Pancreas (tissue), 10 donors: ENCODE measurements at regions not wholly inside any gene's neighbourhood (a gene's known extent, or its start where the extent isn't known, plus 50 kb on each side); places are given as distances from the start of the nearest gene placed in this dataset.

Experiments
- ATAC-seq, 4 donors: fragments of 200-7000 bp; cut with Tn5 transposase; one replicate each; pipeline versions ENCODE4 v1.8.0 to v1.9.1; 2020; ENCODE audit warnings: mild to moderate bottlenecking in 4 of 4, moderate library complexity in 4 of 4
- DNase-seq, 6 donors: peaks; one replicate each; pipeline ENCODE4 v3.0.0-alpha.2; 2020
- FAIRE-seq: peaks from 2 replicates; lab custom pipeline; 2012; peaks lifted over from hg19 to GRCh38; lab: Jason Lieb, UNC
- H3K27ac ChIP-seq, 4 donors: fragments of 200-600 bp; sonication (generic); 1 replicate in 3 of 4; 2 replicates in 1 of 4; pipeline versions ENCODE4 v1.5.0 to v1.8.0; 2020
- H3K27me3 ChIP-seq, 4 donors: fragments of 200-600 bp; one replicate each; pipeline ENCODE4 v1.8.0; 2021
- H3K36me3 ChIP-seq, 3 donors: fragments of 200-600 bp; sonication (generic) in 1 of 3; one replicate each; pipeline versions ENCODE4 v1.5.0 to v1.8.0; 2020 to 2021
- H3K4me1 ChIP-seq, 3 donors: fragments of 200-600 bp; one replicate each; pipeline ENCODE4 v1.8.0; 2021
- H3K4me3 ChIP-seq, 4 donors: fragments of 200-600 bp; sonication (generic) in 2 of 4; one replicate each; pipeline versions ENCODE4 v1.5.0 to v1.8.0; 2020 to 2021
- H3K9me3 ChIP-seq, 4 donors: fragments of 200-600 bp; one replicate each; pipeline ENCODE4 v1.8.0; 2021
- CTCF ChIP-seq, 4 donors: fragments of 200-600 bp; sonication (generic) in 3 of 4; IDR thresholded peaks; one replicate each; pipeline versions ENCODE4 v1.5.0 to v1.8.0; 2021; ENCODE audit warnings: antibody characterized with exemption in 4 of 4
- WGBS, 2 donors: extraction: QIAGEN DNeasy Blood & Tissue Kit; methylation state at CpG; one replicate each; pipeline ENCODE4 v1.1.7; 2013; 5-methylcytosine and 5-hydroxymethylcytosine counted together
- intact Hi-C, 3 donors: fragments of 100-400 bp; cut with DNase I; formaldehyde crosslinking; loops; one replicate each; pipeline versions ENCODE4 v1.11.1 to v1.14.2; 2022
- donor health status: healthy with polysubstance abuse.
- donor health status: DM: no; HTN: no; CAD: no; lungs with moderate emphysema.
- donor health status: DM: no; HTN: no; CAD: no.
- donor health status: control.
- donor health status: control.
- donor health status: Bipolar disorder and iron deficiency.
- donor health status: DM: yes; HTN: yes; CAD: no.
- donor health status: DM: no; HTN: no; CAD: no.
- donor health status: DM: no; HTN: no; CAD: no.
- donor health status: DM: yes; HTN: yes; CAD: no.

- DNase-seq (no peak), FAIRE-seq (no peak), ATAC-seq (no peak)
- no peak overlapping the region for H3K4me3 ChIP-seq
- no peak overlapping the region for H3K27ac ChIP-seq
- 31 to 37% methylated on average over 3 of the region's 3 CpGs for WGBS, 2 donors
- intact Hi-C loops = no loop called here
- no peak for TF ChIP-seq CTCF (IDR thresholded peaks at IDR 0.05)
- H3K9me3 ChIP-seq = no peaks in the 10 kb centered on the region
- no peaks in the 10 kb centered on the region for H3K4me1 ChIP-seq
- H3K36me3 ChIP-seq = no peaks in the 10 kb centered on the region
- H3K27me3 ChIP-seq = no peaks in the 10 kb centered on the region
Observed at GRCh38 chr2:222130855-222131254, 167.9 kb downstream of the PAX3 start.

- no peak overlapping the region for H3K27ac ChIP-seq
- H3K4me1 ChIP-seq = no peaks in the 10 kb centered on the region
- no peak for TF ChIP-seq CTCF (IDR thresholded peaks at IDR 0.05)
- no peak for DNase-seq
- no peaks in the 10 kb centered on the region for H3K27me3 ChIP-seq
- WGBS, 2 donors = 64 to 78% methylated on average over 6 of the region's 6 CpGs
- H3K9me3 ChIP-seq = no peaks in the 10 kb centered on the region
- no peak for ATAC-seq
- no peak overlapping the region for H3K4me3 ChIP-seq
- intact Hi-C loops = no loop called here
- no peaks in the 10 kb centered on the region for H3K36me3 ChIP-seq
- FAIRE-seq = no peak
Observed at GRCh38 chr2:222127660-222128059, 171.1 kb downstream of the PAX3 start.

GRCh38 chr2:222120933-222121332 is 177.9 kb downstream of the PAX3 start:
- DNase-seq (no peak), FAIRE-seq (no peak), ATAC-seq (no peak)
- Histone ChIP-seq H3K4me3 (no peak overlapping the region), H3K36me3 (no peaks in the 10 kb centered on the region), H3K4me1 (no peaks in the 10 kb centered on the region), H3K27me3 (peaks cover 0 to 3% (median 0%) of the 10 kb centered on the region in 4 donors), H3K27ac (no peak overlapping the region), H3K9me3 (no peaks in the 10 kb centered on the region)
- TF ChIP-seq CTCF (IDR thresholded peaks at IDR 0.05) = no peak
- intact Hi-C loops = no loop called here

GRCh38 chr2:222115296-222115695 is 183.5 kb downstream of the PAX3 start:
- no peak for FAIRE-seq
- no peak overlapping the region for H3K27ac ChIP-seq
- ATAC-seq = no peak
- no peak for DNase-seq
- 67 to 74% methylated on average over 3 of the region's 3 CpGs for WGBS, 2 donors
- H3K27me3 ChIP-seq = peaks cover 0 to 3% (median 0%) of the 10 kb centered on the region in 4 donors
- no peaks in the 10 kb centered on the region for H3K9me3 ChIP-seq
- no peaks in the 10 kb centered on the region for H3K4me1 ChIP-seq
- TF ChIP-seq CTCF (IDR thresholded peaks at IDR 0.05) = no peak
- intact Hi-C loops = no loop called here
- no peak overlapping the region for H3K4me3 ChIP-seq
- no peaks in the 10 kb centered on the region for H3K36me3 ChIP-seq

GRCh38 chr2:222108957-222109585 is 189.7 kb downstream of the PAX3 start:
- no peaks in the 10 kb centered on the region for H3K36me3 ChIP-seq
- H3K4me3 ChIP-seq = no peak overlapping the region
- H3K4me1 ChIP-seq = no peaks in the 10 kb centered on the region
- H3K9me3 ChIP-seq = no peaks in the 10 kb centered on the region
- ATAC-seq = no peak
- no peak for TF ChIP-seq CTCF (IDR thresholded peaks at IDR 0.05)
- 61 to 68% methylated on average over 4 of the region's 4 CpGs for WGBS, 2 donors
- no peak overlapping the region for H3K27ac ChIP-seq
- H3K27me3 ChIP-seq = no peaks in the 10 kb centered on the region
- no peak for DNase-seq
- intact Hi-C loops = no loop called here
- no peak for FAIRE-seq
